GM12874 (cell line): ENCODE measurements at regions not wholly inside any gene's neighbourhood (a gene's known extent, or its start where the extent isn't known, plus 50 kb on each side); places are given as distances from the start of the nearest gene placed in this dataset.

Experiments used
- TF ChIP-seq, protein P1 (sequence below): IDR thresholded peaks from 2 replicates; pipeline ENCODE4 v1.5.1; 2011; ENCODE audit warnings: low read depth, mild to moderate bottlenecking, control low read depth, low read length, moderate library complexity; ENCODE audit not compliant: insufficient read depth

- TF ChIP-seq, protein P1, sequence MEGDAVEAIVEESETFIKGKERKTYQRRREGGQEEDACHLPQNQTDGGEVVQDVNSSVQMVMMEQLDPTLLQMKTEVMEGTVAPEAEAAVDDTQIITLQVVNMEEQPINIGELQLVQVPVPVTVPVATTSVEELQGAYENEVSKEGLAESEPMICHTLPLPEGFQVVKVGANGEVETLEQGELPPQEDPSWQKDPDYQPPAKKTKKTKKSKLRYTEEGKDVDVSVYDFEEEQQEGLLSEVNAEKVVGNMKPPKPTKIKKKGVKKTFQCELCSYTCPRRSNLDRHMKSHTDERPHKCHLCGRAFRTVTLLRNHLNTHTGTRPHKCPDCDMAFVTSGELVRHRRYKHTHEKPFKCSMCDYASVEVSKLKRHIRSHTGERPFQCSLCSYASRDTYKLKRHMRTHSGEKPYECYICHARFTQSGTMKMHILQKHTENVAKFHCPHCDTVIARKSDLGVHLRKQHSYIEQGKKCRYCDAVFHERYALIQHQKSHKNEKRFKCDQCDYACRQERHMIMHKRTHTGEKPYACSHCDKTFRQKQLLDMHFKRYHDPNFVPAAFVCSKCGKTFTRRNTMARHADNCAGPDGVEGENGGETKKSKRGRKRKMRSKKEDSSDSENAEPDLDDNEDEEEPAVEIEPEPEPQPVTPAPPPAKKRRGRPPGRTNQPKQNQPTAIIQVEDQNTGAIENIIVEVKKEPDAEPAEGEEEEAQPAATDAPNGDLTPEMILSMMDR: no peak
Measured at GRCh38 chr7:19530852-19531251, 178.0 kb downstream of the POLR1F start.

DNA sequence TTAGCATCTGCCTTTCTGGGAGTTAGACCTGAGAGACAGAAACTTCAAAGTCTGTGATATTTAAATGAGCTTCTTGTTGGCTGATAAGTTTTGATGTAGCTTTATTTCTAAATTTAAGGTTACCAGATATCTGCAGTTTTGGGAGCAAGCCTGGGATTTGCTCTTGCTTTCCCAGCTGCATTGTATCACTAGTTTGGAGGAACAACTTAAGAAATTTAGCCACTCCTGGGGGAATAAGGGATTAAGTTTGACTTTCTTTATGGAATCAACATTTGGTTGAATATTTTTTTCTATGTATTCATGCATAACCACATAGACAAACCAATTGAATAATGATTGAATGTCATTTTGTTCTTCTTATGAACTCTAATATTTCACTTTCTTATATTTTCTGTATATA lies 178.6 kb downstream of the POLR1F start:
- TF ChIP-seq, protein P1: no peak

DNA sequence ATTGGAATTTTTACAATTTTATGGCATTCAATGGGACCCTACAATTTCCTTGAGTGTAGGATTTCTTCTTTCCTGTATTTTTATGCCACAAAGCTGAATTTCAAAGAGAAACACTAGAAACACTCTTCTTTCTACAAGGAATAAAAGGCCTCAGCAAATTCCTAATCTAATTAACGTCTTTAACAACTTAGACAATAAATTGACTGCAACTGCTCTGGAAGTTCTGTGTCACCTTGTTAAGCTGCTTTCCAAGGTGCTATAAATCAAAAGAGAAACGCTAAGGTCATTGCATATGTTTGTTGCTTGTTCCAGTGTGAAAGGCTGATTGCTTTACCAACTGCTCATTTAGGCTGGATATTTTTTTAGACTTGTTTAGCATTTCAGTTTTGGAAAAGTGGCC lies 182.2 kb downstream of the POLR1F start:
- TF ChIP-seq, protein P1: no peak

- TF ChIP-seq, protein P1: no peak
Measured at GRCh38 chr7:19522486-19522885, 186.4 kb downstream of the POLR1F start.

DNA sequence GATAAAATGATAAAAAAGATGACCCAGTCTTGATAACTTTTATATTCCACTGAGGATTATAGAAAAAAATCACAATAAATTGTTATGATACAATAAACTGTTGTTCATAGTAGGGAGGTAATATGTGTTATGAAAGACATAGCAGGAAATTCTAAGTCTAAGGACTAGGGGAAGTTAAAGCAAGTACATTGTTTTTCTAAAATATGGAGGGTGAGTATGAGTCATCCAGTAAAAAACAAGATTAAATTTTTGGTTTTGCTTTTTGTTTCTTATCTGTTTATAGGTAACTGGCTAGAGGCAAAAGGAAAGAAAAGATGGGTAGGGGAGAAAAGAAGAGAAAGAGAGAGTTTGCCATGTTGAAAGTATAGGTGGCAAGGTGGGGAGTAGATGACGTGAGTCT lies 188.4 kb downstream of the POLR1F start:
- TF ChIP-seq, protein P1: no peak

GRCh38 chr7:19519443-19520021 lies 189.3 kb downstream of the POLR1F start:
- TF ChIP-seq, protein P1: no peak

- TF ChIP-seq, protein P1: no peak
Measured at GRCh38 chr7:19508821-19509220, 200.0 kb downstream of the POLR1F start.
